SK-N-SH treated with all-trans-retinoic acid at 6 μM for 48 hours (cell line): ENCODE measurements at regions not wholly inside any gene's neighbourhood (a gene's known extent, or its start where the extent isn't known, plus 50 kb on each side); places are given as distances from the start of the nearest gene placed in this dataset.

Experiments
- BACH2 ChIP-seq: fragments of 250-450 bp; sonication (Bioruptor Pico); IDR thresholded peaks from 2 replicates; pipeline ENCODE4 v1.9.0; 2021; ENCODE audit warnings: mild to moderate bottlenecking, borderline replicate concordance
- GLIS3 ChIP-seq: fragments of 250-450 bp; sonication (Bioruptor Pico); IDR thresholded peaks from 2 replicates; pipeline ENCODE4 v1.5.0; 2020; ENCODE audit warnings: mild to moderate bottlenecking, moderate library complexity
- ISL1 ChIP-seq: fragments of 250-450 bp; sonication (Bioruptor Pico); IDR thresholded peaks from 2 replicates; pipeline ENCODE4 v2.1.2; 2022; ENCODE audit warnings: mild to moderate bottlenecking, moderate library complexity
- PPARA ChIP-seq: fragments of 250-450 bp; sonication (Bioruptor Pico); IDR thresholded peaks from 2 replicates; pipeline ENCODE4 v1.5.0; 2020; ENCODE audit warnings: mild to moderate bottlenecking, borderline replicate concordance
- SNAI2 ChIP-seq: fragments of 250-450 bp; sonication (Bioruptor Pico); IDR thresholded peaks from 2 replicates; pipeline ENCODE4 v1.5.0; 2020; ENCODE audit warnings: mild to moderate bottlenecking, moderate library complexity
- TOX ChIP-seq: fragments of 250-450 bp; sonication (Bioruptor Pico); IDR thresholded peaks from 2 replicates; pipeline ENCODE4 v1.8.0; 2021; ENCODE audit warnings: mild to moderate bottlenecking, moderate library complexity, borderline replicate concordance
- ZC3H10 ChIP-seq: fragments of 250-450 bp; sonication (Bioruptor Pico); IDR thresholded peaks from 2 replicates; pipeline ENCODE4 v1.5.1; 2021; ENCODE audit warnings: mild to moderate bottlenecking, moderate library complexity
- ZFP3 ChIP-seq: fragments of 250-450 bp; sonication (Bioruptor Pico); IDR thresholded peaks from 2 replicates; pipeline ENCODE4 v1.5.0; 2020; ENCODE audit warnings: mild to moderate bottlenecking, moderate library complexity
- ZNF8 ChIP-seq: fragments of 450-650 bp; formaldehyde crosslinking; IDR thresholded peaks from 2 replicates; pipeline ENCODE4 v1.5.0; 2020; ENCODE audit warnings: mild to moderate bottlenecking, moderate library complexity
- TF ChIP-seq, protein P1 (sequence below): fragments of 250-450 bp; sonication (Bioruptor Pico); IDR thresholded peaks from 2 replicates; pipeline ENCODE4 v1.8.0; 2020; ENCODE audit warnings: mild to moderate bottlenecking, moderate library complexity, borderline replicate concordance
- TF ChIP-seq, protein P2 (sequence below): fragments of 250-450 bp; sonication (Bioruptor Pico); IDR thresholded peaks from 2 replicates; pipeline ENCODE4 v1.5.1; 2020; ENCODE audit warnings: low read depth, mild to moderate bottlenecking, moderate library complexity
- TF ChIP-seq, protein P3 (sequence below): fragments of 250-450 bp; sonication (Bioruptor Pico); IDR thresholded peaks from 2 replicates; pipeline ENCODE4 v1.8.0; 2021; ENCODE audit warnings: low read depth, mild to moderate bottlenecking, moderate library complexity, borderline replicate concordance

- TF ChIP-seq ZC3H10 (CRISPR knock-in tag) (no peak), PPARA (no peak), ZFP3 (no peak), TOX (CRISPR knock-in tag) (no peak), GLIS3 (CRISPR knock-in tag) (no peak), BACH2 (CRISPR knock-in tag) (no peak), SNAI2 (CRISPR knock-in tag) (no peak), ZNF8 (CRISPR knock-in tag) (no peak), ISL1 (CRISPR knock-in tag) (no peak)
- TF ChIP-seq, protein P1, sequence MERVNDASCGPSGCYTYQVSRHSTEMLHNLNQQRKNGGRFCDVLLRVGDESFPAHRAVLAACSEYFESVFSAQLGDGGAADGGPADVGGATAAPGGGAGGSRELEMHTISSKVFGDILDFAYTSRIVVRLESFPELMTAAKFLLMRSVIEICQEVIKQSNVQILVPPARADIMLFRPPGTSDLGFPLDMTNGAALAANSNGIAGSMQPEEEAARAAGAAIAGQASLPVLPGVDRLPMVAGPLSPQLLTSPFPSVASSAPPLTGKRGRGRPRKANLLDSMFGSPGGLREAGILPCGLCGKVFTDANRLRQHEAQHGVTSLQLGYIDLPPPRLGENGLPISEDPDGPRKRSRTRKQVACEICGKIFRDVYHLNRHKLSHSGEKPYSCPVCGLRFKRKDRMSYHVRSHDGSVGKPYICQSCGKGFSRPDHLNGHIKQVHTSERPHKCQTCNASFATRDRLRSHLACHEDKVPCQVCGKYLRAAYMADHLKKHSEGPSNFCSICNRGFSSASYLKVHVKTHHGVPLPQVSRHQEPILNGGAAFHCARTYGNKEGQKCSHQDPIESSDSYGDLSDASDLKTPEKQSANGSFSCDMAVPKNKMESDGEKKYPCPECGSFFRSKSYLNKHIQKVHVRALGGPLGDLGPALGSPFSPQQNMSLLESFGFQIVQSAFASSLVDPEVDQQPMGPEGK (CRISPR knock-in tag), result no peak
- TF ChIP-seq, protein P2, sequence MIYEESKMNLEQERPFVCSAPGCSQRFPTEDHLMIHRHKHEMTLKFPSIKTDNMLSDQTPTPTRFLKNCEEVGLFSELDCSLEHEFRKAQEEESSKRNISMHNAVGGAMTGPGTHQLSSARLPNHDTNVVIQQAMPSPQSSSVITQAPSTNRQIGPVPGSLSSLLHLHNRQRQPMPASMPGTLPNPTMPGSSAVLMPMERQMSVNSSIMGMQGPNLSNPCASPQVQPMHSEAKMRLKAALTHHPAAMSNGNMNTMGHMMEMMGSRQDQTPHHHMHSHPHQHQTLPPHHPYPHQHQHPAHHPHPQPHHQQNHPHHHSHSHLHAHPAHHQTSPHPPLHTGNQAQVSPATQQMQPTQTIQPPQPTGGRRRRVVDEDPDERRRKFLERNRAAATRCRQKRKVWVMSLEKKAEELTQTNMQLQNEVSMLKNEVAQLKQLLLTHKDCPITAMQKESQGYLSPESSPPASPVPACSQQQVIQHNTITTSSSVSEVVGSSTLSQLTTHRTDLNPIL (CRISPR knock-in tag), result no peak
- TF ChIP-seq, protein P3, sequence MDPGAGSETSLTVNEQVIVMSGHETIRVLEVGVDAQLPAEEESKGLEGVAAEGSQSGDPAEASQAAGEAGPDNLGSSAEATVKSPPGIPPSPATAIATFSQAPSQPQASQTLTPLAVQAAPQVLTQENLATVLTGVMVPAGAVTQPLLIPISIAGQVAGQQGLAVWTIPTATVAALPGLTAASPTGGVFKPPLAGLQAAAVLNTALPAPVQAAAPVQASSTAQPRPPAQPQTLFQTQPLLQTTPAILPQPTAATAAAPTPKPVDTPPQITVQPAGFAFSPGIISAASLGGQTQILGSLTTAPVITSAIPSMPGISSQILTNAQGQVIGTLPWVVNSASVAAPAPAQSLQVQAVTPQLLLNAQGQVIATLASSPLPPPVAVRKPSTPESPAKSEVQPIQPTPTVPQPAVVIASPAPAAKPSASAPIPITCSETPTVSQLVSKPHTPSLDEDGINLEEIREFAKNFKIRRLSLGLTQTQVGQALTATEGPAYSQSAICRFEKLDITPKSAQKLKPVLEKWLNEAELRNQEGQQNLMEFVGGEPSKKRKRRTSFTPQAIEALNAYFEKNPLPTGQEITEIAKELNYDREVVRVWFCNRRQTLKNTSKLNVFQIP (CRISPR knock-in tag), result no peak
Measured at GRCh38 chr15:46708226-46708625, 1009.1 kb upstream of the SEMA6D start.
